Suprapubic skin (tissue), 3 donors: ENCODE measurements at regions not wholly inside any gene's neighbourhood (a gene's known extent, or its start where the extent isn't known, plus 50 kb on each side); places are given as distances from the start of the nearest gene placed in this dataset.

Experiments used
- POLR2A ChIP-seq, 2 donors: fragments of 450-650 bp; IDR thresholded peaks; one replicate each; pipeline ENCODE4 v1.6.1; 2017; ENCODE audit warnings: antibody characterized with exemption in 2 of 2, mild to moderate bottlenecking in 2 of 2, moderate library complexity in 2 of 2
- TF ChIP-seq, protein P1 (sequence below), 2 donors: fragments of 200-600 bp in 1 of 2; fragments of 450-650 bp in 1 of 2; sonication (generic) in 1 of 2; IDR thresholded peaks; one replicate each; pipeline ENCODE4 v1.5.1; 2016 to 2019; ENCODE audit warnings: antibody characterized with exemption in 2 of 2, mild to moderate bottlenecking in 1 of 2, moderate library complexity in 1 of 2

- no peak for TF ChIP-seq POLR2A (IDR thresholded peaks at IDR 0.05)
- TF ChIP-seq, protein P1, sequence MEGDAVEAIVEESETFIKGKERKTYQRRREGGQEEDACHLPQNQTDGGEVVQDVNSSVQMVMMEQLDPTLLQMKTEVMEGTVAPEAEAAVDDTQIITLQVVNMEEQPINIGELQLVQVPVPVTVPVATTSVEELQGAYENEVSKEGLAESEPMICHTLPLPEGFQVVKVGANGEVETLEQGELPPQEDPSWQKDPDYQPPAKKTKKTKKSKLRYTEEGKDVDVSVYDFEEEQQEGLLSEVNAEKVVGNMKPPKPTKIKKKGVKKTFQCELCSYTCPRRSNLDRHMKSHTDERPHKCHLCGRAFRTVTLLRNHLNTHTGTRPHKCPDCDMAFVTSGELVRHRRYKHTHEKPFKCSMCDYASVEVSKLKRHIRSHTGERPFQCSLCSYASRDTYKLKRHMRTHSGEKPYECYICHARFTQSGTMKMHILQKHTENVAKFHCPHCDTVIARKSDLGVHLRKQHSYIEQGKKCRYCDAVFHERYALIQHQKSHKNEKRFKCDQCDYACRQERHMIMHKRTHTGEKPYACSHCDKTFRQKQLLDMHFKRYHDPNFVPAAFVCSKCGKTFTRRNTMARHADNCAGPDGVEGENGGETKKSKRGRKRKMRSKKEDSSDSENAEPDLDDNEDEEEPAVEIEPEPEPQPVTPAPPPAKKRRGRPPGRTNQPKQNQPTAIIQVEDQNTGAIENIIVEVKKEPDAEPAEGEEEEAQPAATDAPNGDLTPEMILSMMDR (IDR thresholded peaks at IDR 0.05) = no peak
Observed at GRCh38 chr2:862355-862687, 88.3 kb upstream of the SNTG2 start.
